Vagina (tissue), 2 donors: ENCODE measurements at regions not wholly inside any gene's neighbourhood (a gene's known extent, or its start where the extent isn't known, plus 50 kb on each side); places are given as distances from the start of the nearest gene placed in this dataset.

ENCODE experiments used
- CTCF ChIP-seq, 3 experiments: fragments of 450-650 bp in 2 of 3; fragments of 200-600 bp in 1 of 3; sonication (generic) in 1 of 3; IDR thresholded peaks; one replicate each; pipeline ENCODE4 v1.5.1; 2017 to 2019; ENCODE audit warnings: antibody characterized with exemption in 3 of 3, mild to moderate bottlenecking in 2 of 3, moderate library complexity in 2 of 3
- POLR2A ChIP-seq, 2 donors: fragments of 450-650 bp; IDR thresholded peaks; one replicate each; pipeline ENCODE4 v1.6.1; 2017; ENCODE audit warnings: antibody characterized with exemption in 2 of 2, mild to moderate bottlenecking in 2 of 2, moderate library complexity in 2 of 2
- POLR2AphosphoS5 ChIP-seq, 2 donors: sonication (generic); formaldehyde crosslinking; IDR thresholded peaks; one replicate each; pipeline ENCODE4 v1.9.0; 2017; ENCODE audit warnings: antibody characterized with exemption in 2 of 2, mild to moderate bottlenecking in 2 of 2, low read depth in 1 of 2; ENCODE audit not compliant: insufficient read depth in 1 of 2

DNA sequence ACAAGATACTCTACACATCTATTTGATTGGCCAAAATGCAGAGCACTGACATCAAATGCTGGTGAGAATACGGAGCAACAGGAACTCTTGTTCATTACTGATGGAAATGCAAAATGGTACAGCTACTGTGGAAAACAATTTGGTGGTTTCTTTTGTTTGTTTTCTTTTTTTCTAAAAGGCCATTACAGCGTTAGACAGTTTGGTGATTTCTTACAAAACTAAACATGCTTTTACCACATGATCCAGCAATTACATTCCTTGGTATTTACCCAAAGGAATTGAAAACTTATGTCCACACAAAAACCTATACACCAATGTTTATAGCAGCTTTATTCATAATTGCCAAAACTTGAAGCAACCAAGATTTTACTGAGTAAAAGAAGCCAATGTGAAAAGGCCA lies 66.4 kb upstream of the FBXO28 start:
- no peak for TF ChIP-seq POLR2AphosphoS5 (IDR thresholded peaks at IDR 0.05; ENCODE audit: insufficient read depth in 1 of 2, low read depth in 1 of 2)
- TF ChIP-seq CTCF (IDR thresholded peaks at IDR 0.05): no peak
- TF ChIP-seq POLR2A (IDR thresholded peaks at IDR 0.05): no peak
